ENCODE measurements at regions not wholly inside any gene's neighbourhood (a gene's known extent, or its start where the extent isn't known, plus 50 kb on each side); places are given as distances from the start of the nearest gene placed in this dataset.

DNA sequence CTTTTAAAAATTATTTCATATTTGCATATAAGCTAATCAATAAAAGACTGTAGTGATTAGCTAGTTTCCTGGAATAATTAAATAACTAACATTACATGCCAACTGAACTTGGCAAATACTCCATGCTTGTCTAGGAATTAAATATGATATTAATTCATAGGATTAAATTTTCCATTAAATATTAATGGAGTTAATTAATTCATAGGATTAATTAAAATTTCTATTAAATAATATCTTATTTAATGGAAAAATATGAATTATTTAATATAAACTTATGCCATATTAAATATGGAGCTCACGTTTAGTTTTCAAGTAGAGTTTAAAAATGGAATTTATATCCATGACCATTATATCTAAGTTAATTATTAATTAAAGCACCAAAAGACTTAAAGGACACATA lies 517.8 kb upstream of the DAB2 start:
- Histone ChIP-seq H3K4me1 (no peaks in the 10 kb centered on the region), H3K4me3 (ENCODE audit: low read depth, low read length) (no peak overlapping the region), H3K27me3 (ENCODE audit: control insufficient read depth, insufficient read depth, low read length) (no peaks in the 10 kb centered on the region), H3K4me2 (ENCODE audit: low read length) (no peak overlapping the region), H3K79me2 (no peaks in the 10 kb centered on the region), H3K36me3 (ENCODE audit: control insufficient read depth, insufficient read depth, low read length) (no peaks in the 10 kb centered on the region), H3K27ac (no peak overlapping the region), H2AFZ (no peak overlapping the region), H3K9ac (no peak overlapping the region), H3K9me3 (ENCODE audit: control insufficient read depth, low read length) (no peaks in the 10 kb centered on the region)
- TF ChIP-seq, protein P1, sequence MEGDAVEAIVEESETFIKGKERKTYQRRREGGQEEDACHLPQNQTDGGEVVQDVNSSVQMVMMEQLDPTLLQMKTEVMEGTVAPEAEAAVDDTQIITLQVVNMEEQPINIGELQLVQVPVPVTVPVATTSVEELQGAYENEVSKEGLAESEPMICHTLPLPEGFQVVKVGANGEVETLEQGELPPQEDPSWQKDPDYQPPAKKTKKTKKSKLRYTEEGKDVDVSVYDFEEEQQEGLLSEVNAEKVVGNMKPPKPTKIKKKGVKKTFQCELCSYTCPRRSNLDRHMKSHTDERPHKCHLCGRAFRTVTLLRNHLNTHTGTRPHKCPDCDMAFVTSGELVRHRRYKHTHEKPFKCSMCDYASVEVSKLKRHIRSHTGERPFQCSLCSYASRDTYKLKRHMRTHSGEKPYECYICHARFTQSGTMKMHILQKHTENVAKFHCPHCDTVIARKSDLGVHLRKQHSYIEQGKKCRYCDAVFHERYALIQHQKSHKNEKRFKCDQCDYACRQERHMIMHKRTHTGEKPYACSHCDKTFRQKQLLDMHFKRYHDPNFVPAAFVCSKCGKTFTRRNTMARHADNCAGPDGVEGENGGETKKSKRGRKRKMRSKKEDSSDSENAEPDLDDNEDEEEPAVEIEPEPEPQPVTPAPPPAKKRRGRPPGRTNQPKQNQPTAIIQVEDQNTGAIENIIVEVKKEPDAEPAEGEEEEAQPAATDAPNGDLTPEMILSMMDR (IDR thresholded peaks at IDR 0.05), result no peak

DNA sequence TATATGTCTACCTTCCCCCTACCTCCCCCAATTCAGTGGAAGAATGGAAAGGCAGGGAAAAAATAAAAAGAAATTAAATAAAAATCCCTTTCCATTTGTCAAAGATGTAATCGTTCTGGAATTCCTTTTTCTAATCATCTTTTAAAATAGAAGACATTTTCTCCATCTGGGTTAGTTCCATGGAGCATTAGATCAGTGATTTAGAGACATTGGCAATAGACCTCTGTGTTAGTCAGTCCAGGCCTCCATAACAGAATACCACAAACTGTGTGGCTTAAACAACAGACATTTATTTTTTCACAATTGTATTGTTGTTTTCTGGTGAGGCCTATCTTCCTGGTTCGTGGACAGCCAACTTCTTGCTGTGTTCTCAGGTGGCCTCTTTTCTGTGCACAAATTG lies 516.6 kb upstream of the DAB2 start:
- no peaks in the 10 kb centered on the region for H3K27me3 ChIP-seq (ENCODE audit: control insufficient read depth, insufficient read depth, low read length)
- TF ChIP-seq, protein P1 (IDR thresholded peaks at IDR 0.05), result no peak
- H3K9ac ChIP-seq, result no peak overlapping the region

GRCh38 chr5:39934830-39935229 lies 510.1 kb upstream of the DAB2 start:
- TF ChIP-seq, protein P1 (IDR thresholded peaks at IDR 0.05), result no peak
- no peak overlapping the region for H3K9ac ChIP-seq
- H3K4me2 ChIP-seq (ENCODE audit: low read length), result no peak overlapping the region
- no peaks in the 10 kb centered on the region for H3K79me2 ChIP-seq
- H3K27me3 ChIP-seq (ENCODE audit: control insufficient read depth, insufficient read depth, low read length), result no peaks in the 10 kb centered on the region
- no peaks in the 10 kb centered on the region for H3K9me3 ChIP-seq (ENCODE audit: control insufficient read depth, low read length)
- no peak overlapping the region for H3K4me3 ChIP-seq (ENCODE audit: low read depth, low read length)
- no peaks in the 10 kb centered on the region for H3K36me3 ChIP-seq (ENCODE audit: control insufficient read depth, insufficient read depth, low read length)
- no peak overlapping the region for H3K27ac ChIP-seq
- no peak overlapping the region for H2AFZ ChIP-seq
- no peaks in the 10 kb centered on the region for H3K4me1 ChIP-seq

More for the DNA sequence above, 516.6 kb upstream of the DAB2 start:
- Histone ChIP-seq H3K4me3 (ENCODE audit: low read depth, low read length) (no peak overlapping the region), H3K4me1 (no peaks in the 10 kb centered on the region), H3K79me2 (no peaks in the 10 kb centered on the region), H3K36me3 (ENCODE audit: control insufficient read depth, insufficient read depth, low read length) (no peaks in the 10 kb centered on the region), H3K27ac (no peak overlapping the region), H3K4me2 (ENCODE audit: low read length) (no peak overlapping the region), H3K9me3 (ENCODE audit: control insufficient read depth, low read length) (no peaks in the 10 kb centered on the region), H2AFZ (no peak overlapping the region)

DNA sequence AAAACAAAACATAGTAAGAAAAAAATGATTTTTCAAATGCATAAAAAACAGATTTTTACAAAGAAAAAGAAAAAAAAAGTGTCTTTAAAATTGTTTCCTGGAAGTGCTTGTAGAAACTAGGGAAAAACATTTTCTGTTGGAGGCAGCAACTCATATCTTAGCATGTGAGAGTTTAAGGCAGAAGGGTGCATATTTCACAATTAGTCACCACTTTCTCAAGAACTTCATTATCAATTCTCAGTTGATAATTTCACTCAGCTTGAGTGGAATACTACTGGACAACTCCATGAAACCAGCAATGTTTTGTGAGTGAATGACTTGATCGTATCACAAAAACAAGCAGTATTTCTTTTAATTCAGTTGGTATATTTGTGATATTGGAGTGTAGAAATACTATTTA lies 508.3 kb upstream of the DAB2 start:
- H3K4me3 ChIP-seq (ENCODE audit: low read depth, low read length), result no peak overlapping the region
- TF ChIP-seq, protein P1 (IDR thresholded peaks at IDR 0.05), result no peak
- no peaks in the 10 kb centered on the region for H3K4me1 ChIP-seq
- no peak overlapping the region for H3K27ac ChIP-seq
- H3K9me3 ChIP-seq (ENCODE audit: control insufficient read depth, low read length), result no peaks in the 10 kb centered on the region
- no peak overlapping the region for H3K4me2 ChIP-seq (ENCODE audit: low read length)
- no peaks in the 10 kb centered on the region for H3K27me3 ChIP-seq (ENCODE audit: control insufficient read depth, insufficient read depth, low read length)
- H3K36me3 ChIP-seq (ENCODE audit: control insufficient read depth, insufficient read depth, low read length), result no peaks in the 10 kb centered on the region
- no peak overlapping the region for H2AFZ ChIP-seq
- no peak overlapping the region for H3K9ac ChIP-seq
- no peaks in the 10 kb centered on the region for H3K79me2 ChIP-seq

DNA sequence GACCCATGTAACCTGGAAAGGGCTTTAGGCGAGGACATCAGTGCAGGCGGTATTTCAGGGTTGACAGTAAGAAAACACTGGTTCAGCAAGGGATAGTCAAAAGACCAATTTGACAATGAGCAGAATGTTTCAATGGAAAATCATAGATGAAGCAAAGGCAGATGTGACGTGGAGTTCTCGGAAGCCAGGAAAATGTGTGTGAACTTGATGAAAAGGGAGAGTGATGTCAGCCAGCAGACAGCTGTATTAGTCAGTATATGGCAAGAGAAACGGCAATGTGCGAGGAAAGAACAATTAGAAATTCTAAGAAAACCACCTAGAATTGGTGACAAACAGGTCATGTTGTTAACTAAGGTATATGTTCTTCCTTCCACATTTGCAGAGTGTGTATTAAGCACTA lies 503.9 kb upstream of the DAB2 start:
- no peaks in the 10 kb centered on the region for H3K27me3 ChIP-seq (ENCODE audit: control insufficient read depth, insufficient read depth, low read length)
- no peaks in the 10 kb centered on the region for H3K36me3 ChIP-seq (ENCODE audit: control insufficient read depth, insufficient read depth, low read length)
- no peak overlapping the region for H3K4me2 ChIP-seq (ENCODE audit: low read length)
- H3K4me1 ChIP-seq, result no peaks in the 10 kb centered on the region
- no peaks in the 10 kb centered on the region for H3K79me2 ChIP-seq
- no peak overlapping the region for H3K9ac ChIP-seq
- H3K9me3 ChIP-seq (ENCODE audit: control insufficient read depth, low read length), result no peaks in the 10 kb centered on the region
- no peak overlapping the region for H3K27ac ChIP-seq
- H3K4me3 ChIP-seq (ENCODE audit: low read depth, low read length), result no peak overlapping the region
- H2AFZ ChIP-seq, result no peak overlapping the region
- TF ChIP-seq, protein P1 (IDR thresholded peaks at IDR 0.05), result no peak
